Keratinocyte (primary cell): ENCODE measurements at regions not wholly inside any gene's neighbourhood (a gene's known extent, or its start where the extent isn't known, plus 50 kb on each side); places are given as distances from the start of the nearest gene placed in this dataset.
"Not testable (repeated sequence)": the region's sequence is repeated elsewhere in the genome, so short reads cannot be mapped to it uniquely, and the experiment has no call there.

Experiments used
- DNase-seq: peaks from one replicate; pipeline ENCODE4 v3.0.0-alpha.2; 2011; ENCODE audit warnings: low read depth, missing footprints, low spot score
- FAIRE-seq: peaks from 2 replicates; lab custom pipeline; 2011; peaks lifted over from hg19 to GRCh38; lab: Jason Lieb, UNC
- H2AFZ ChIP-seq: 2 replicates; pipeline ENCODE4 v1.6.0; 2012; ENCODE audit warnings: low read length, control low read depth, inconsistent platforms; ENCODE audit not compliant: control insufficient read depth
- H3K27ac ChIP-seq: 2 replicates; pipeline ENCODE4 v1.5.1; 2011; ENCODE audit warnings: low read length; ENCODE audit not compliant: control insufficient read depth, insufficient read depth
- H3K27me3 ChIP-seq: 3 replicates; pipeline ENCODE4 v1.6.0; 2011; ENCODE audit warnings: low read length; ENCODE audit not compliant: control insufficient read depth, insufficient read depth; ENCODE audit errors: extremely low read depth
- H3K36me3 ChIP-seq, 2 experiments: 2 replicates in 1 of 2; 3 replicates in 1 of 2; pipeline ENCODE4 v1.5.1; 2011; ENCODE audit warnings: low read length in 2 of 2, mild to moderate bottlenecking in 1 of 2; ENCODE audit not compliant: control insufficient read depth in 2 of 2, insufficient read depth in 2 of 2; ENCODE audit errors: extremely low read depth in 1 of 2
- H3K4me1 ChIP-seq: 3 replicates; pipeline ENCODE4 v1.5.1; 2011; ENCODE audit warnings: low read length; ENCODE audit not compliant: control insufficient read depth, insufficient read depth; ENCODE audit errors: extremely low read depth
- H3K4me2 ChIP-seq: 3 replicates; pipeline ENCODE4 v1.6.0; 2011; ENCODE audit warnings: low read depth, low read length; ENCODE audit not compliant: control insufficient read depth, insufficient read depth; ENCODE audit errors: extremely low read depth
- H3K4me3 ChIP-seq, 3 experiments: fragments of 200-600 bp in 1 of 3; sonication (generic) in 1 of 3; 2 replicates in 2 of 3; 3 replicates in 1 of 3; pipeline ENCODE4 v1.5.1; 2011 to 2016; ENCODE audit warnings: low read length in 3 of 3, mild to moderate bottlenecking in 3 of 3, control low read depth in 2 of 3, inconsistent platforms in 1 of 3, low read depth in 1 of 3, mixed read lengths in 1 of 3, mixed run types in 1 of 3, moderate library complexity in 1 of 3; ENCODE audit not compliant: control insufficient read depth in 2 of 3, insufficient read depth in 2 of 3; ENCODE audit errors: extremely low read depth in 1 of 3
- H3K79me2 ChIP-seq: 2 replicates; pipeline ENCODE4 v1.6.0; 2012; ENCODE audit warnings: low read length; ENCODE audit not compliant: control insufficient read depth, insufficient read depth
- H3K9ac ChIP-seq: 3 replicates; pipeline ENCODE4 v1.6.0; 2011; ENCODE audit warnings: low read length; ENCODE audit not compliant: control insufficient read depth, insufficient read depth; ENCODE audit errors: extremely low read depth
- H3K9me1 ChIP-seq: 3 replicates; pipeline ENCODE4 v1.6.0; 2011; ENCODE audit warnings: low read length; ENCODE audit not compliant: control insufficient read depth, insufficient read depth; ENCODE audit errors: extremely low read depth
- H3K9me3 ChIP-seq: 2 replicates; pipeline ENCODE4 v1.5.1; 2012; ENCODE audit warnings: low read depth, low read length; ENCODE audit not compliant: control insufficient read depth
- H4K20me1 ChIP-seq: 3 replicates; pipeline ENCODE4 v1.6.0; 2011; ENCODE audit warnings: low read length; ENCODE audit not compliant: control insufficient read depth, insufficient read depth; ENCODE audit errors: extremely low read depth
- CTCF ChIP-seq, 3 experiments: IDR thresholded peaks in 1 of 3; conservative IDR thresholded peaks in 1 of 3; optimal IDR thresholded peaks in 1 of 3; 2 replicates in 2 of 3; 3 replicates in 1 of 3; pipeline versions ENCODE3 to v1.5.1; 2011; ENCODE audit warnings: low read length in 3 of 3, mild to moderate bottlenecking in 3 of 3, moderate library complexity in 2 of 3, control low read depth in 1 of 3, inconsistent platforms in 1 of 3; ENCODE audit not compliant: insufficient read depth in 2 of 3; ENCODE audit errors: extremely low read depth in 1 of 3
- EZH2 ChIP-seq: IDR thresholded peaks from one replicate; pipeline ENCODE4 v1.6.1; 2012; ENCODE audit warnings: inconsistent platforms, mild to moderate bottlenecking, low read length, moderate library complexity
- dilution Hi-C: fragments of 300-500 bp; cut with MboI; formaldehyde crosslinking; loops from one replicate; pipeline ENCODE4 v1.7.0; 2020; ENCODE audit warnings: low sequenced_read_pairs; ENCODE audit not compliant: extremely low pct_ligation_motif_present

- DNase-seq (no peak), FAIRE-seq (no peak)
- H3K9me3 ChIP-seq, result no peaks in the 10 kb centered on the region
- H4K20me1 ChIP-seq, result no peaks in the 10 kb centered on the region
- no peaks in the 10 kb centered on the region for H3K9me1 ChIP-seq
- no peak overlapping the region for H2AFZ ChIP-seq
- dilution Hi-C loops, result no loop called here
- H3K27ac ChIP-seq, result no peak overlapping the region
- H3K27me3 ChIP-seq, result no peaks in the 10 kb centered on the region
- no peak for TF ChIP-seq CTCF (optimal IDR thresholded peaks at IDR 0.05 in 1 of 3, IDR thresholded peaks at IDR 0.05 in 1 of 3, conservative IDR thresholded peaks at IDR 0.05 in 1 of 3; ENCODE audit: extremely low read depth in 1 of 3, insufficient read depth in 2 of 3, low read length in 3 of 3)
- no peak for TF ChIP-seq EZH2
- no peaks in the 10 kb centered on the region for H3K79me2 ChIP-seq
- H3K4me2 ChIP-seq, result no peak overlapping the region
- no peaks in the 10 kb centered on the region for H3K4me1 ChIP-seq
- no peaks in the 10 kb centered on the region for H3K36me3 ChIP-seq
- H3K4me3 ChIP-seq, result no peak overlapping the region
- no peak overlapping the region for H3K9ac ChIP-seq
Observed at GRCh38 chr12:127503246-127503645, 763.7 kb upstream of the TMEM132C start.

GRCh38 chr12:127503996-127504395 lies 763.0 kb upstream of the TMEM132C start:
- H3K27ac ChIP-seq, H3K4me2 ChIP-seq, H3K27me3 ChIP-seq, H4K20me1 ChIP-seq, H3K79me2 ChIP-seq, DNase-seq, H2AFZ ChIP-seq, FAIRE-seq, H3K4me3 ChIP-seq, H3K9ac ChIP-seq, H3K9me3 ChIP-seq, H3K4me1 ChIP-seq, H3K36me3 ChIP-seq, dilution Hi-C loops, H3K9me1 ChIP-seq: not testable (repeated sequence)

GRCh38 chr12:127504874-127505273 lies 762.1 kb upstream of the TMEM132C start:
- no peaks in the 10 kb centered on the region for H3K4me1 ChIP-seq
- FAIRE-seq, result no peak
- no peaks in the 10 kb centered on the region for H3K36me3 ChIP-seq
- no peak overlapping the region for H2AFZ ChIP-seq
- DNase-seq, result no peak
- H3K4me3 ChIP-seq, result no peak overlapping the region
- H3K9ac ChIP-seq, result no peak overlapping the region
- H3K27me3 ChIP-seq, result no peaks in the 10 kb centered on the region
- no peak overlapping the region for H3K4me2 ChIP-seq
- dilution Hi-C loops, result no loop called here
- TF ChIP-seq EZH2 (no peak), CTCF (optimal IDR thresholded peaks at IDR 0.05 in 1 of 3, IDR thresholded peaks at IDR 0.05 in 1 of 3, conservative IDR thresholded peaks at IDR 0.05 in 1 of 3; ENCODE audit: extremely low read depth in 1 of 3, insufficient read depth in 2 of 3, low read length in 3 of 3) (no peak)
- H3K27ac ChIP-seq, result no peak overlapping the region
- H3K9me1 ChIP-seq, result no peaks in the 10 kb centered on the region
- H3K79me2 ChIP-seq, result no peaks in the 10 kb centered on the region
- no peaks in the 10 kb centered on the region for H3K9me3 ChIP-seq
- H4K20me1 ChIP-seq, result no peaks in the 10 kb centered on the region
